HG02571 (cell line): ENCODE measurements at regions not wholly inside any gene's neighbourhood (a gene's known extent, or its start where the extent isn't known, plus 50 kb on each side); places are given as distances from the start of the nearest gene placed in this dataset.
A peak's percentile ranks its signal among the peaks of the same experiment; 100 is the strongest.
"Not testable (repeated sequence)": the region's sequence is repeated elsewhere in the genome, so short reads cannot be mapped to it uniquely, and the experiment has no call there.

Experiments
- ATAC-seq: cut with Tn5 transposase; IDR thresholded peaks from one replicate; pipeline ENCODE4 v1.9.1; 2021; ENCODE audit warnings: mild to moderate bottlenecking, moderate library complexity; ENCODE audit not compliant: unreplicated experiment

DNA sequence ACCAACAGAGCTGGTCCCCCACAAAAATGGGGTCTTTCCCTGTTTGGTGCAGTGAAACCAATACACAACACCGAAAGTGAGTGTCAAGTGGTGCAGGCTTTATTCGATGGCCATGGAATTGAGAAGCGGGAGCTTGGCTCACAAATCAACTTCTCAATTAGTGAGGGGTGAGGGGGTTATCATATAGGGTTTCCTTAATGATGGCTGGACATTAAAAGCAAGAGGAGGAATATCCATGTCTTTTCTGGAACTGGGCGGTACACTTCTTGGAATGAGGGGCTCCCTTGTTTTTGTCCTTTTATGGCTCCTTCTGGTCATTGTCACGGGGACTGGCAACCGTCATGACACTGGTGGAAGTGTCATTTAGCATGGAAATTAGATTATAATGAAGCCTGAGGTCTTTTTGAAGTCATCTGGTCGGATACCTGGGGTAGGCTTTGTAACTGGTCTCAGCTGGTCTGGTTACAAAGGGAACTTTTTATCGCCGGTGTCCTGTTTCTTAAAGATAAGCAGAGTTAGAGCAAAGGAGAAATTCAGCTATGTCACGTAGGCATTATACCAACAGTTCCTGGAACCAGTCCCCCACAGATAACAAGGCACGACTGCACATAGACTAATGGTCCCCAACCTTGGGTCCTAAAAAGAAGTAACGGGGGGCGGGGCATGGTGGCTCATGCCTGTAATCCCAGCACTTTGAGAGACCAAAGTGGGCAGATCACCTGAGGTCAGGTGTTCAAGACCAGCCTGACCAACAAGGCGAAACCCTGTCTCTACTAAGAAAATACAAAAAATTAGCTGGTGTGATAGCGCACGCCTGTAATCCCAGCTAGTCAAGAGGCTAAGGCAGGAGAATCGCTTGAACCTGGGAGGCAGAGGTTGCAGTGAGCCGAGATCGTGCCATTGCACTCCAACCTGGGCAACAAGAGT lies 93.5 kb upstream of the NDUFV2 start:
- no peak for ATAC-seq

DNA sequence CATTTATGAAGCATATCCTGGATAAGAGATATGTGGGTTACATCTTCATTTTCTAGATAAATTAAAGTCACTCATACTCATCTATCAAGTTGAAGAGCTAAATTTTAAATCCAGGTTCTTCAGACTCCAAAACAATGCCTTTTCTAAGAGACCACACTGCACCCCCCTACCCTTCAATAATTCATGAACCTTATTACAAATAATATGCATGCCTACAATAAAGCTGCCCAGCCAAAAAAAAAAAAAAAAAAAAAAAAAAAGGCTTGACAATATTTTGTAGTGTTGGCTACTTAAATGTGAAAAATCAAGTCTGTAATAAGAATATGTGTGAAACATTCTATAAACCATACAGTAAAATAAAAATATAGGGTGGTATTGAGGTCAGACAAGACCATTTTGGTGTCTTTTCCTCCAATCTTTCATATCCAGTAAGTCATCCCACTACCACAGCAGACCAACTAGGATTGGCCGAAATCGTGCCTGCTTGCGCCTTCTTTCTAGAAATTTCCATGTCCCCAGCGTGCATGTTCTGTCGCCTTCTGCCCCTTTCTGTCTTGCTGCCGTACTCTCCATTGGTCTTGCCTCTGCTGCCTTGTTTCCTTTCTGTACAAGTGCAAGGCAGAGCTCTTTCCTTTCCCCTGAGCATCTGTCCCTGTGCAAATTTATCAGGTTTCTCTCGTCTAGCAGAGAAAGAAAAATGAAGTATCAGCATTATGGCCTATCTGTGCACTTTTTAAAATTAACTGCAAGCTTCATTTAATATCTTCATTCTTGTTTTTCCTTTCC lies 92.6 kb upstream of the NDUFV2 start:
- ATAC-seq = no peak

DNA sequence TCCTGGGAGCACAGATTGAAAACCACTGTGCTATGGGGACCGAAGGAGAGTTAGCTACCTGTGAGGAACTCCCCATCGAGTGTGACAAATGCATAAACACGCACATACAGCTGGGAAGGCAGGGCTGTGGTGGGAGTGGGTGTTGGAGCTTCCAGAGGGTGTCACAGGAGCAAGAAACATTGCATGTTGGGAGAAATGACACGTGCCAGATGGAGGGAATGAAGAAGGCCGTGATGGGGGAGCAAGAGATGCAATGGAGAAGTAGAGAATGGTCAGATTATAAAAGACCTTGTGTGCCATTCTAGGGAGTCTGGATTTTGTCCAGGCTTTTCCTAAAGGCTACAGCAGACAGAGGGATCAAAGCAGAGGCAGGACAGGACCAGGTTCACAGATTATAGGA lies 91.1 kb upstream of the NDUFV2 start:
- no peak for ATAC-seq

DNA sequence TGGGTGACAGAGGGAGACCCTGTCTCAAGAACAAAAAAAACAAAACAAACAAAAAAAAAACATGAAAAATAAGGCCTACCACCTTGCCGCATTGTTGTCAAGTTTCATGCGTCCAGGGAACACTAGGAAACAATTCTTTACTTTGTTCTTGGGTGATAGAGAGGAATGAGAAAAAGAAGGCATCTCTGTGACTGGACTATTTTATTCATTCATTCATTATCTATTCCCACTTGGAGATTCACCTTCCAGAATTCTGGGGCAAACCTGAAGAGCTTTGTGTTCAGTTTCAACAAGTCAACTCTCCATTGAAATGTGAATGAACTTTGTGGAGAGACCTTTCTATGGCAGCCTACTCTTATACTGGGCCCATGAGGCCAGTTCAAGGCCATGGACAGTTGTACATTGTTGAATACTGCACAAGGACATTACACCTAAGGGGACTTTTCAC lies 88.5 kb upstream of the NDUFV2 start:
- ATAC-seq = no peak

DNA sequence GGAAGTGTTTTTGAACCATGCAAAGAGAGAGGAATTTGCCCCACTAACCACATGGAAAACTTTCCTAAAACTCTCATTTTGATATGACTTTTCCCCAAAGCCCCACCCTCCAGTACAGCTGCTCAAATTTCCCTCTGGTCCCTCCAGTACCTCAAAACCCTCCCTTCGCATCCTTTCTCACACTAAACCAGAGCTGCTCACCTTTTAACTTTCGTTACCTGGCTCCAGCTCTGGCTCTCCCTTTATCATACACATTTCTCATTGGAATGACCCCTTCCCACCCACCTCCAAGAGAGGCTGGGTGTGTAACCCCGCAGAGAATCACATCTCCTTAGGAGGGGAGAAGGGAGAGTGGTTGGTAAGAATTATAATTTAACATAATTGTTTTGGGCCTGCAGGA lies 86.8 kb upstream of the NDUFV2 start:
- no peak for ATAC-seq

DNA sequence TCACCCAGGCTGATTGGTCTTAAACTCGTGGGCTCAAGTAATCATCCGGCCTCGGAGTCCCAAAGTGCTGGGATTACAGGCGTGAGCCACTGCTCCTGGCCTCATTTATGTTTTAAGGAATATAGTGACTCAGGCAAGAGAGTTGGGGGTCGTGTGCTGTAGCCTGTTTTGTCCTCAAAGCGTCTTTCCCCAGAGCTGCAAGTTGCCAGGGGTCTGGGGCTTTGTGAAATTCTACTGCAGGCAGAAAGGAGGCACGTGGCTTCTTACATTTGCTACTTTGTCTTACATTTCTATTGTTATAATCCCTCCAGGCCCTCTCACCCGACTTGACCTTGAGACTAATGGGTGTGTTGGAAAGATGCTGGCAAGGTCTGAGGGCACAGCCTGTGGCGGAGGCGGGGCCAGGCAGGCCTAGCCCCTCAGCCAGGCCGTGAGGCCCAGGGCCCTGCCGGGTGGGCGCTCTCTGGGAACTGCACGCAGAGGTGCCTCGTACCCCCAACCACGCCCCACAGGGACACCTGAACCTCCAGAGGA lies 85.8 kb upstream of the NDUFV2 start:
- ATAC-seq = peak; percentile 25

DNA sequence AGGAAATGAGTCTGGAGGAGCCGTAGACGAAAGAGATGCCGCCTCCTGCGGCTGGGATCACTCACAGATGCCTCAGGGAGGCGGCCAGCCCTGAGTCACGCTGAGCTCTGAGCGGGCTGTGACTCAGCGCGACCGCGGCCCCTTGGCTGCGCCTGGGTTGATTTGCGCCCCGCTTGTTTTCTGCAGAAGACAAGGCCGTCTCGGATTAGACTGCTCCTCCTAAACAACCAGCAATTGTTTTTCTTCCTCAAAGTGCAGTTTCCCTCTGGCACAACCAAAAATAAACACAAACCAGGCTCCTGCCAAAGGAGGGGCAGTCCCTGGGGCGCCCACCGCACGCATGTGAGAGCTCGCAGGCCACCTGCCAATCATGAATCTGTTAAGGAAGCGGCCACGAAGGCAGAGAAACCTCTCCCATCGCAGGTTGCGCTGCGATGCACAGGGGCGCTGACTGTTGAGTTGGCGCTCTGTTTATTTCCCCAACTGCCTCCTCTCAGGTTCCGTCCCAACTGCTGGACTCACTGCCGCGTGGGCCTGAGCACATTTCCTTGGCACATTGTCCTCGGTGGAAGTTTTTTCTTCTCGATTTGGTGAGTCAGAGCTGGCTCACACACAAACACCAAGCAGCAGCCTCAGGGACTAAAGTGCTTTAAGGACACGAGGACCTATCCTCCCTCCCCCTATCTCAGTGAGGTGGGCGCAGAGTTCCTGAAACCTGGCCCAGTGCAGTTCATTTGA lies 85.2 kb upstream of the NDUFV2 start:
- ATAC-seq = peak; percentile 82

DNA sequence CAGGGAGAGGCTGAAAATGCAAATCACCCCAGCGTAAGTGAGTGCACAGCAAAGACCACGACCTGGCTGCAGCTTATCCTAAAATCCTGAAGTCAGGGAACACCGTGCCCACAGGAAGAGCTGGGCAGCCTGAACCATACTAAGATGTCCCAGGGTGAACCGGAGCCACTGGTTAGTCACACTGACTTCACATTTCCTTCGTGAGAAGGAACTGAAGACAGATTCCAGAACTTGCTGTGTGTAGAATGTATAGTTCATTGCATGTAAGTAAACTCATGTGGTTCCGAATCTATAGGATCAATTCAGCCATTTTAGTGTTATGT lies 84.6 kb upstream of the NDUFV2 start:
- no peak for ATAC-seq

DNA sequence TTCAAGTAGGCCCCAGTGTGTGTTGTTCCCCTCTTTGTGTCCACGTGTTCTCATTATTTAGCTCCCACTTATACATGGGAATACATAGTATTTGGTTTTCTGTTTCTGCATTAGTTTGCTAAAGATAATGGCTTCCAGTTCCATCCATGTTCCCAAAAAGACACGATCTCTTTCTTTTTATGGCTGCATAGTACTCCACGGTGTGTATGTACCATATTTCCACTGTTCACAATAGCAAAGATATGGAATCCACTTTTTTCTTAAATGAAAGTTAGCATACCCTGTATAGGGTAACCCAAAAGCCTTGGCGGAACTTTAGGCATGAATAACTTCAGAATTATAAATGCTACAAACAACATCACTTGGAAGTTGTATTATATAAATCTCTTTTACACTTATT lies 83.4 kb upstream of the NDUFV2 start:
- no peak for ATAC-seq

DNA sequence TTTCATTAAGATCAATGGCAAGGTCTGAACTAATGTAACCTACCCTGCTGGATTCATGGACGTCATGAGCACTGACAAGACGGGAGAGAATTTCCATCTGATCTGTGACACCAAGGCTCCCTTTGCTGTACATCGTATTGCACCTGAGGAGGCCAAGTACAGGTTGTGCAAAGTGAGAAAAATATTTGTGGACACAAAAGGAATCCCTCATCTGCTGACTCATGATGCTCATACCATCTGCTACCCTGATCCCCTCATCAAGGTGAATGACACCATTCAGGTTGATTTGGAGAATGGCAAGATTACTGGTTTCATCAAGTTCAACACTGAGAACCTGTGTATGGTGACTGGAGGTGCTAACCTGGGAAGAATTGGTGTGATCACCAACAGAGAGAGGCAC lies 82.3 kb upstream of the NDUFV2 start:
- no peak for ATAC-seq

DNA sequence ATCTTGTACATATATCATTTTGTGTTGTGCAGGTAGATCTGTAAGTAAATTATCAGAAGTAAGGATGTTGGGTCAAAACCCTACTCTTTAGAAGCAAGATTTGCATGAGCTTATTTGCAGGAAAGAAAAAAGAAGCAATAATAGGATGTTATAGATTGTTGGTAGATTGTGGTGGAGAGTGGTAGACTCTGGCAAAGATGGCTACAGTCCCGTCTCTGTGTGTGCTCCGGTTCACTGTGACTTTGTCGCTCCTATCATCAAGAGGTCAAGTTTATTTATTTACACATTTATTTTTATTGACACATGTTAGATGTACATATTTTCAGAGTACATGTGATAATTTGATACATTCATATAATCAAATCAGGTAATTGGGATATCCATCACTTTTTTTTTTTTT lies 81.0 kb upstream of the NDUFV2 start:
- no peak for ATAC-seq

DNA sequence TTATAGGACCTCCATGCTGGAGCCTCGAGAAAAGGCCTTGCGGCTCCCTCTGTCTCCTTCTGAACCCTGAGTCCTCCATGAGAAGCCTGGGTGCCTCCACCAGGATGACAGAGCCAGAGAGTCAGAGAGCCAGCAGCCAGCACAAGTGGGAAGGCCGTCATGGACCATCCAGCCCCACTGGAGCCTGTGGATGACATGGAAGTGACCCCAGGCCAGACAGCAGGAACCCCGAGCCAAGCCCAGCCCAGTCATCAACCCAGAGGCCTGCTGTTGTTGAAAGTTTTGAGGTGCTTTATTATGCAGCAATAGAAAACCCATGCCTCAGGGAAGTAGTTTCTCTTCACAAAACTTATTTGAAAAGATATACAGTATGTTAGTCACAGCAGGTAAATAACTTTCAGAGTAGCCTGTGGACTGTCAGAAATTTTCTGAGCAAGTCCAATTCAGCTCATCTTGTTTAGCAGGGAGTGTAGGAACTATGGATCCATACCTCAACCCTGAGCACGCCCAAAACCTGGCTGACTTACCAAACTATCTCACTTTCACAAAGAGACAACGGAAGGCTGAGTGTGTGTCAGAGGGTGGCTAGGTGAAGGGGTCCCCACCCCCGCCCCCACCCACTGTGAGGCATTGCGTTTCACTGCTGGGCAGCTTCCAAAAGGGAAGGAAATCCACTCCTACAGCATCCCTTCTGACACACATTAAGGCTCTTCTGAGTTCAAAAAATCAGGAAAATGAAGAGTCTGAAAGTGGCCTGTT lies 79.9 kb upstream of the NDUFV2 start:
- no peak for ATAC-seq

DNA sequence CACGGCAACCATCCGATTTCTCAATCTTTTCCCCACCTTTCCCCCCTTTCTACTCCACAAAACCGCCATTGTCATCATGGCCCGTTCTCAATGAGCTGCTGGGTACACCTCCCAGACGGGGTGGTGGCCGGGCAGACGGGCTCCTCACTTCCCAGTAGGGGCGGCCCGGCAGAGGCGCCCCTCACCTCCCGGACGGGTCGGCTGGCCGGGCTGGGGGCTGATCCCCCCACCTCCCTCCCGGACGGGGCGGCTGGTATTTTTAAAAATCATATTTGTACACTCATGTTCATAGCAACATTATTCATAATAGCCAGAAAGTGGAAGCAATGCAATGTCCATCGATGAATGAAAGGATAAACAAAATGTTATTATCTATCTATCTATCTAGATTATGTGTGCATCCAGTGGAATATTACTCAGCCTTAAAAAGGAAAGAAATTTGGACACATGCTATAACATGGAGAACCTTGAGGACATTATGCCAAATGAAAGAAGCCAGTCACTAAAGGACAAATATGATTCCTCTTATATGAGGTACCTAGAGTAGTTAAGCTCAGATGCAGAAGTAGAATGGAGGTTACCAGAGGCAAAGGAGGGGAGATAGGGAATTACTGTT lies 78.4 kb upstream of the NDUFV2 start:
- not testable (repeated sequence) for ATAC-seq

DNA sequence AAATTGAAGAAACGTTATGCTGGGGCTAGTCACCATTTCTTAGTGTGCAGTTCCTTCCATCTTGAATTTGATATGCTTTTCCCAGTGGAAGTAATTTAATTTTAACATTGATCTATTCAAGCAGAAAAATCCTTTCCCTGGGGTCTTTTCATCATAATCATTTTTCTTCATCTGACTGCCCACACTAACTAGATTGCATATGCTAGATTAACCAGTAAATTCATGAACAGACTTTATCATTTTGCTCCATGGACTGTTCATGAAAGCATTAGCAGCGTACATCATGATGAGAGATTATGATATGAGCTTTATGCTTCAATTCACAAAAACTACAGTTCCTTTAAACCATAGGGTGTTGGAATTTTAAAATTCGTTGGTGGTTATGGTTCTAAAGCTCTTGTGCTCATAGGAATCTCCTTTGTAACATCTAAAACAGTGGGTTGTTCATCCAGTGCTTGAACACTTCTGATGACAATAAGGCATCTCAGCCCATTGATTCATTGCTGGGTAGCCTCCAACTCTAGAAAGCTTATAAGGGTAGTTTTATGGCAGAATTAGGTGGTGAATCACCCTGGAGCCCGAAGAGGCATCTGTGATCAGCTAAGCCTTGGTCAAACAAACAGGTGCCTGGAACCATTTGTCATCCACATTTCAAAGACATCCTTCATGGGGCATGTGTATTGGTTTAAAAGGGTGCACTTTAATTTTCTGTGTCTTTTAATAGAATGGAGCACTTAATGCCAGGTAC lies 77.2 kb upstream of the NDUFV2 start:
- no peak for ATAC-seq

DNA sequence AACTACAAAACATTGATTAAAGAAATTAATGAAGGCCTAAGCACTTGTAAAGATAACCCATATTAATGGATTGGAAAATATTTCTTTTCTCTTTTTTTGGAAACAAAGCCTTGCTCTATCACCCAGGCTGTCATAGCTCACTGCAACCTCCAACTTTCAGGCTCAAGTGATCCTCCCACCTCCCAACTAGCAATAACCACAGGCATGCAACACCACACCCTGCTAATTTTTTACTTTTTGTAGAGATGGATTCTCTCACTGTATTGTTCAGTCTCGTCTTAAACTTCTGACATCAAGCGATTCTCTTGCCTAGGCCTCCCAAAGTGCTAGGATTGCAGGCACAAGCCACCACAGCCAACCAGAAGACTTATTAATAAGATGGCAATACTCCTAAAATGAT lies 73.4 kb upstream of the NDUFV2 start:
- ATAC-seq = no peak

DNA sequence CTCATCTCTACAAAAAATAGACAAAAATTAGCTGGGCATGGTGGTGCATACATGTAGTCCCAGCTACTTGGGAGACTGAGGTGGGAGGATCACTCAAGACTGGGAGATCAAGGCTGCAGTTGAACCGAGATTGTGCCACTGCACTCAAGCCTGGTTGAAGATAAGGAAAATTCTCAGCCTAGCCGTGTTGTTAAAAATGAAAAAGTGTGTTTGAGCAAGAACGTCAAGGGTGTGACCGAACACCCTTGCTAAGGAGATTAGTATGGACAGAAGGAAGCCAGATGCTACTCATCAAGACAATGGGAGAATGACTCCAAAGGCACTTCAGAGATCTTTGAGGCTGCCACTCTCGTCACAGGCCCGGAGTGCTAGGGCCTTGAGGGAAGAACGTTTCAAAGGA lies 70.0 kb upstream of the NDUFV2 start:
- ATAC-seq = no peak

DNA sequence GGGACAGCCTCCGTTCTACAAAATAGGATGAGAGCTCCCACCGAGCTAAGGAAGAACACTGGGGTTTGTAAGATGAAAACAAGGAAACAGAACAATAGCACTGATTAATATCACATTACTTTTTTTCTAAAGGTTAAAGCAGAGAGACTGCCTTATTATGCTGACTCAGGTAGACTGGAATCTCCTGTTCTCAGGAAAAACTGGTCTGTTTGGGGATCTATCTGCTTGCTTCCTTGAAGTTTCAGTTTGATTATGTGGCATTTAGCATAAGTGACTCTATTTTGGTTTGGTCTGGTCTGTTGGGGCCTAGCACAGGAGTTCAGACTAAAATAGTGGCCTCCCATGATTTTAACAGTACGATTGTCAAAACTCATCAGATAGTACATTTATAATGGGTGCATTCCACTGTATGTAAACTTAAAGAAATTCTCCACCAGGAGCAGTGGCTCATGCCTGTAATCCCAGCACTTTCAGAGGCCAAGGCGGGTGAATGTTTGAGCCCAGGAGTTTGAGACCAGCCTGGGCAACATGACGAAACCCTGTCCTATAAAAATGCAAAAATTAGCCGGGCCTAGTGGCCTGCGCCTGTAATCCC lies 64.1 kb upstream of the NDUFV2 start:
- no peak for ATAC-seq

DNA sequence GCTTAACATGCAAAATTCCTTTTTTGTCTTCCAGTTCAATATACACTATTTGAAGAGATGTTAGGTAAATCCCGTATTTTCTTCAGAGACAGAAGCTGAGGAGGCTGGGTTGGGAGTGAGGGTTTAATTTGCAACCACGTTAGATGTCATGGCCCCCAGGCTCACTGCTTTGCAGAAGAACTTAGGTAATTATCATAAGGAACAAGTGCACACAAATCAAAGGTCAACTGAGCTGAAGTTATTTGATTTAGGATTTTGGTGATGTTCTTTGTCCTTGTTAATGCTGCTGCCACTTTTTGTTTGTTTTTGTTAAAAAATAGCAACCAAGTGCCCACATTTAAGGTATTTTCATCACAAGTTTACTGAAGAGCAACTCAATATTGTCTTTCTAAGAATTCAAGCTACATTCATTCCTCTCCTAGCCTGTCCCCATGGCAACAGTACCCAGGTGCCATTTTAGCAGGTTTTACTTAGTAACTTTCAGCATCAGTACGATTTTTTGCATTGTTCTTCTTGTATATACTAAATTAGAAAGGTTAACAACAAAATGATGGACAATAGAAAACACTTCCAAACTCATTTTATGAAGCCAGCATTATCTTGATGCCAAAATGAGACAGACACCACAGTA lies 62.9 kb upstream of the NDUFV2 start:
- ATAC-seq = no peak
